Upper lobe of left lung (tissue), 6 donors: ENCODE measurements at regions not wholly inside any gene's neighbourhood (a gene's known extent, or its start where the extent isn't known, plus 50 kb on each side); places are given as distances from the start of the nearest gene placed in this dataset.

ENCODE experiments used
- ATAC-seq, 2 donors: fragments of 200-7000 bp; cut with Tn5 transposase; one replicate each; pipeline ENCODE4 v1.9.1; 2022; ENCODE audit warnings: mild to moderate bottlenecking in 2 of 2, moderate library complexity in 2 of 2; ENCODE audit not compliant: low FRiP score in 2 of 2
- DNase-seq, 2 donors: peaks; one replicate each; pipeline ENCODE4 v3.0.0-alpha.2; 2019 to 2020
- H3K27ac ChIP-seq, 4 donors: fragments of 200-600 bp; sonication (generic); one replicate each; pipeline ENCODE4 v1.5.1; 2016 to 2019
- H3K27me3 ChIP-seq, 4 donors: fragments of 200-600 bp; sonication (generic); one replicate each; pipeline ENCODE4 v1.5.1; 2017 to 2019
- H3K36me3 ChIP-seq, 4 donors: fragments of 200-600 bp; sonication (generic); one replicate each; pipeline ENCODE4 v1.5.1; 2016 to 2019
- H3K4me1 ChIP-seq, 4 donors: fragments of 200-600 bp; sonication (generic); one replicate each; pipeline ENCODE4 v1.5.1; 2018 to 2019
- H3K4me3 ChIP-seq, 4 donors: fragments of 200-600 bp; sonication (generic); one replicate each; pipeline ENCODE4 v1.5.1; 2017 to 2019; ENCODE audit warnings: mild to moderate bottlenecking in 2 of 4, moderate library complexity in 1 of 4
- H3K9me3 ChIP-seq, 4 donors: fragments of 200-600 bp; sonication (generic); one replicate each; pipeline ENCODE4 v1.5.1; 2018 to 2019
- EP300 ChIP-seq, 4 donors: sonication (generic); formaldehyde crosslinking; IDR thresholded peaks; one replicate each; pipeline ENCODE4 v1.5.1; 2017; ENCODE audit warnings: antibody characterized with exemption in 4 of 4, control low read depth in 2 of 4
- POLR2A ChIP-seq, 4 donors: fragments of 450-650 bp; IDR thresholded peaks; one replicate each; pipeline ENCODE4 v1.5.1; 2016 to 2017; ENCODE audit warnings: antibody characterized with exemption in 4 of 4, mild to moderate bottlenecking in 2 of 4
- POLR2AphosphoS5 ChIP-seq, 2 donors: sonication (generic); formaldehyde crosslinking; IDR thresholded peaks; one replicate each; pipeline ENCODE4 v1.5.1; 2017; ENCODE audit warnings: antibody characterized with exemption in 2 of 2
- WGBS, 2 donors: methylation state at CpG; one replicate each; pipeline ENCODE4 v1.1.5; 2017 to 2018; 5-methylcytosine and 5-hydroxymethylcytosine counted together
- TF ChIP-seq, protein P1 (sequence below), 6 experiments: fragments of 450-650 bp in 4 of 6; fragments of 200-600 bp in 2 of 6; sonication (generic) in 2 of 6; IDR thresholded peaks; one replicate each; pipeline ENCODE4 v1.5.1; 2016 to 2019; ENCODE audit warnings: antibody characterized with exemption in 6 of 6
- donor health status: DM: no; HTN: no; CAD: no; lungs with moderate emphysema.
- donor health status: DM: no; HTN: yes; CAD: no; lungs with severe emphysema.

DNA sequence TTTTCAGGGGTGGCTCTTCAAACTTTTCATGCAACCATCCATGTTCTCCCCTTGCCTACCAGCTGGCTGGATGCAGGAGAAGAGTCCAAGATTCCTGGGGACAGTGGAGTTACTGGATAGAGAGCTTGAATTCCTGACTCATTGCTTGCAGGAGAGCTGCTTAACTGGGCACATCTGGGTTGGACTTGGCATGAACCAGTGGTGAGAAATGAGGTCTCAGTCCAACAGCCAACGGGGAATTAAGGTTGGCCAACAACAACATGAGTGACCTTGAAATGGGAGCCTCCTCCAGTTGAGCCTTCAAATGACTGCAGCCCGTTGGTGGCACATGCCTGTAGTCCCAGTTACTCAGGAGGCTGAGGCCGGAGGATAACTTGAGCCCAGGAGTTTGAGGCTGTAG, 58.1 kb upstream of the OPN4 start:
- no peak for ATAC-seq
- no peaks in the 10 kb centered on the region for H3K27me3 ChIP-seq
- no peak overlapping the region for H3K27ac ChIP-seq
- no peaks in the 10 kb centered on the region for H3K9me3 ChIP-seq
- no peaks in the 10 kb centered on the region for H3K36me3 ChIP-seq
- TF ChIP-seq, protein P1, sequence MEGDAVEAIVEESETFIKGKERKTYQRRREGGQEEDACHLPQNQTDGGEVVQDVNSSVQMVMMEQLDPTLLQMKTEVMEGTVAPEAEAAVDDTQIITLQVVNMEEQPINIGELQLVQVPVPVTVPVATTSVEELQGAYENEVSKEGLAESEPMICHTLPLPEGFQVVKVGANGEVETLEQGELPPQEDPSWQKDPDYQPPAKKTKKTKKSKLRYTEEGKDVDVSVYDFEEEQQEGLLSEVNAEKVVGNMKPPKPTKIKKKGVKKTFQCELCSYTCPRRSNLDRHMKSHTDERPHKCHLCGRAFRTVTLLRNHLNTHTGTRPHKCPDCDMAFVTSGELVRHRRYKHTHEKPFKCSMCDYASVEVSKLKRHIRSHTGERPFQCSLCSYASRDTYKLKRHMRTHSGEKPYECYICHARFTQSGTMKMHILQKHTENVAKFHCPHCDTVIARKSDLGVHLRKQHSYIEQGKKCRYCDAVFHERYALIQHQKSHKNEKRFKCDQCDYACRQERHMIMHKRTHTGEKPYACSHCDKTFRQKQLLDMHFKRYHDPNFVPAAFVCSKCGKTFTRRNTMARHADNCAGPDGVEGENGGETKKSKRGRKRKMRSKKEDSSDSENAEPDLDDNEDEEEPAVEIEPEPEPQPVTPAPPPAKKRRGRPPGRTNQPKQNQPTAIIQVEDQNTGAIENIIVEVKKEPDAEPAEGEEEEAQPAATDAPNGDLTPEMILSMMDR (IDR thresholded peaks at IDR 0.05), result no peak
- TF ChIP-seq POLR2A (IDR thresholded peaks at IDR 0.05) (no peak), POLR2AphosphoS5 (IDR thresholded peaks at IDR 0.05) (no peak), EP300 (IDR thresholded peaks at IDR 0.05) (no peak)
- H3K4me3 ChIP-seq, result no peak overlapping the region
- H3K4me1 ChIP-seq, result no peaks in the 10 kb centered on the region
- DNase-seq, result no peak
- whole genome bisulfite sequencing, 2 donors, result 90 to 100% methylated on average over 2 to 3 of the region's 3 CpGs

DNA sequence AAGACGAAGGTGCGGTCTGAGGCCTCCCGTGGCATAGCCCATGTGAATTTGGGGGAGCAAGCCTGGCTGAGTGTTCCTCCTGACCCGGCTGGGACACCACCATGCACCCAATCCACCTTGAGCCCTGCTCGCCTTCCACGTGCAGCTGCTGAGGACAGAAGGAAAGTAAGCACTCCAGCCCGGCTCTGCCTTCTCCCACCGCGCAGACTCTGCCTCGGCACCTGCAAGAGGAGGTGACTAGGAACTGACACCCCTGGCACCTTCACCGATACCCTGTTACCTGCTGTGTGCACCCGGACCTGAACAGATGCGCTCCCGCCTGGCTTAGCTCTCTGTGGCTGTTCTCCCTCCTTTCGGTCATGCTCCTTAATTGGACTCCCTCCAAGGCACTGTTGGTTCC, 57.0 kb upstream of the OPN4 start:
- H3K4me3 ChIP-seq, result no peak overlapping the region
- no peaks in the 10 kb centered on the region for H3K9me3 ChIP-seq
- no peak overlapping the region for H3K27ac ChIP-seq
- TF ChIP-seq POLR2A (IDR thresholded peaks at IDR 0.05), result no peak
- no peak for TF ChIP-seq POLR2AphosphoS5 (IDR thresholded peaks at IDR 0.05)
- TF ChIP-seq, protein P1 (IDR thresholded peaks at IDR 0.05), result no peak
- no peak for TF ChIP-seq EP300 (IDR thresholded peaks at IDR 0.05)
- no peaks in the 10 kb centered on the region for H3K36me3 ChIP-seq
- no peak for ATAC-seq
- DNase-seq, result no peak
- no peaks in the 10 kb centered on the region for H3K4me1 ChIP-seq
- WGBS, 2 donors, result 89% methylated on average over 15 of the region's 15 CpGs
- no peaks in the 10 kb centered on the region for H3K27me3 ChIP-seq

GRCh38 chr10:86598151-86598550, 56.2 kb upstream of the OPN4 start:
- TF ChIP-seq POLR2A (IDR thresholded peaks at IDR 0.05) (no peak), EP300 (IDR thresholded peaks at IDR 0.05) (no peak), POLR2AphosphoS5 (IDR thresholded peaks at IDR 0.05) (no peak)
- TF ChIP-seq, protein P1 (IDR thresholded peaks at IDR 0.05), result no peak

GRCh38 chr10:86599041-86599440, 55.3 kb upstream of the OPN4 start:
- no peak overlapping the region for H3K4me3 ChIP-seq
- H3K36me3 ChIP-seq, result no peaks in the 10 kb centered on the region
- TF ChIP-seq, protein P1 (IDR thresholded peaks at IDR 0.05), result no peak
- TF ChIP-seq POLR2AphosphoS5 (IDR thresholded peaks at IDR 0.05) (no peak), POLR2A (IDR thresholded peaks at IDR 0.05) (no peak), EP300 (IDR thresholded peaks at IDR 0.05) (no peak)
- no peak overlapping the region for H3K27ac ChIP-seq
- H3K9me3 ChIP-seq, result no peaks in the 10 kb centered on the region
- no peaks in the 10 kb centered on the region for H3K27me3 ChIP-seq
- H3K4me1 ChIP-seq, result peaks cover 0 to 2% (median 0%) of the 10 kb centered on the region in 4 donors
- 87 to 91% methylated on average over 5 of the region's 5 CpGs for WGBS, 2 donors
- ATAC-seq, result no peak
- DNase-seq, result no peak

More at GRCh38 chr10:86598151-86598550, 56.2 kb upstream of the OPN4 start:
- no peak overlapping the region for H3K27ac ChIP-seq
- WGBS, 2 donors, result 86 to 95% methylated on average over 1 of the region's 1 CpG
- H3K9me3 ChIP-seq, result no peaks in the 10 kb centered on the region
- DNase-seq (no peak), ATAC-seq (peak in 1 of 2 donors; percentile 78)
- no peak overlapping the region for H3K4me3 ChIP-seq
- H3K4me1 ChIP-seq, result no peaks in the 10 kb centered on the region
- no peaks in the 10 kb centered on the region for H3K36me3 ChIP-seq
- H3K27me3 ChIP-seq, result no peaks in the 10 kb centered on the region

DNA sequence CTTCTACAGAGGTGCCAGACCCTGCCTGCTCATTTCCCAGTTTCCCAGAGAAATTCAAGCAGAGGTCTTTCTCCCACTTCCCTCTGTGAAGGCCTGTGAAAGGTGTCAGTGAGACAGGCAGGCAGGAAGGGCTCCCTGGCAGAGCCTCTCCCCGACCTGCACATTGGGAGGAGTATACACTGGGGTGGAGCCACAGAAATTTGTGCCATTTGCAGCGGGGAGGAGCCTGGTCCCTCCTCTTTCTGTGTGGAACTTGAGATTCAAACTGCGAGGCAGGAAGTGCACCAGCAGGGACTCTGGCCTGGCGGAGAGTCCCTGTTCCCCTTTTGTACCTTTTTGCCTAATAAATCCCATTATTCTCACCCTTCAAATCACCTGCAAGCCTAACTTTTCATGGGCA, 54.6 kb upstream of the OPN4 start:
- 21 to 38% methylated on average over 4 of the region's 4 CpGs for WGBS, 2 donors
- peaks cover 0 to 2% (median 0%) of the 10 kb centered on the region in 4 donors for H3K4me1 ChIP-seq
- TF ChIP-seq, protein P1 (IDR thresholded peaks at IDR 0.05), result no peak
- no peak for TF ChIP-seq POLR2A (IDR thresholded peaks at IDR 0.05)
- no peak for TF ChIP-seq POLR2AphosphoS5 (IDR thresholded peaks at IDR 0.05)
- no peak for TF ChIP-seq EP300 (IDR thresholded peaks at IDR 0.05)
- H3K4me3 ChIP-seq, result no peak overlapping the region
- DNase-seq, result no peak
- H3K9me3 ChIP-seq, result no peaks in the 10 kb centered on the region
- no peaks in the 10 kb centered on the region for H3K27me3 ChIP-seq
- H3K36me3 ChIP-seq, result no peaks in the 10 kb centered on the region
- H3K27ac ChIP-seq, result no peak overlapping the region
- peak in 1 of 2 donors; percentile 23 for ATAC-seq
